ENCODE measurements at regions not wholly inside any gene's neighbourhood (a gene's known extent, or its start where the extent isn't known, plus 50 kb on each side); places are given as distances from the start of the nearest gene placed in this dataset.

DNA sequence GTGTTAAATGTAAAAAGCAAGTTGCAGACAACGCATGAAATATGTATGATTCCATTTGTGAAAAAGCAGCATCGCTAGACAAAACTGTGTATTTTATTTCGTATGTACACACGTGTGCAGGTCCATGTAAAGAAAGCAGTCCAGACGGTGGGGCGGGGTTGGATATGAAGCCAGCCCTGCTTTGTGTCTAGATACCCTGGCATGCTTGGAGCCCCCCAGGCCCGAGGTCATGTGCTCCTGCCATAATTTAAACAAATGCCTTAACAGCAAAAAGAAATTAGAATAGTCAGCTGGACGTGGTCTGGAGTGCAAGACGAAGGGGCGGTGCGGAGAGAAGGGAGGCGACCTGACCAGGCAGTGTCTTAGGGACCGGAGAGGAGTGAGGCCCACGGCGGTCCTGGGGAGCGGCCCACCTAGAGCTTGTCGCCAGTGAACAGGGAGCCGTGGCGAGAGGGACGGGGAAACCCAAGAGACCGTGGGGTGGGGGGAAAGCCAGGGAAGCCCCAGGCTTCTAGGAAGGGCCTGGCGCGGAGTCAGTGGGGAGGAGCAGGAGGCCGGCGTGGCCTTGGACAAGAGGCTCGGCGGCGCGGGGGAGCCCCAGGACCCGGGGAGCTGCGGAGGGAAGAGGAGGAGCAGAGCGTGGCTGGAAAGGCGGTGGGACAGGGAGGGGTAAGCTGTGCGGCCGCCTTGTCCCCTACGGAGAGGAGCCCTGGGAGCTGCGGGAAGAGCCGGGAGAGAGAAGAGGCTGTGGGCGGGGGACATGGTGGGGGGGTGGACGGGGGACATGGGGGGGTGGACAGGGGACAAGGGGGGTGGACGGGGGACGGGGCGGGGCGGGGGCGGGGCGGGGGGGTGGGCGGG, 118.5 kb upstream of the C14orf180 start:
- peaks cover 34% of the 10 kb centered on the region for H3K27me3 ChIP-seq
- DNase-seq, result no peak
- ATAC-seq, result peak; percentile 36
- H3K4me3 ChIP-seq, result no peak overlapping the region
- H3K4me1 ChIP-seq, result peaks cover 6% of the 10 kb centered on the region
- no peaks in the 10 kb centered on the region for H3K9me3 ChIP-seq
- intact Hi-C loops (cut with DNase I), result no loop called here
- no peak overlapping the region for H3K27ac ChIP-seq
- no peaks in the 10 kb centered on the region for H3K36me3 ChIP-seq
- TF ChIP-seq, protein P1, sequence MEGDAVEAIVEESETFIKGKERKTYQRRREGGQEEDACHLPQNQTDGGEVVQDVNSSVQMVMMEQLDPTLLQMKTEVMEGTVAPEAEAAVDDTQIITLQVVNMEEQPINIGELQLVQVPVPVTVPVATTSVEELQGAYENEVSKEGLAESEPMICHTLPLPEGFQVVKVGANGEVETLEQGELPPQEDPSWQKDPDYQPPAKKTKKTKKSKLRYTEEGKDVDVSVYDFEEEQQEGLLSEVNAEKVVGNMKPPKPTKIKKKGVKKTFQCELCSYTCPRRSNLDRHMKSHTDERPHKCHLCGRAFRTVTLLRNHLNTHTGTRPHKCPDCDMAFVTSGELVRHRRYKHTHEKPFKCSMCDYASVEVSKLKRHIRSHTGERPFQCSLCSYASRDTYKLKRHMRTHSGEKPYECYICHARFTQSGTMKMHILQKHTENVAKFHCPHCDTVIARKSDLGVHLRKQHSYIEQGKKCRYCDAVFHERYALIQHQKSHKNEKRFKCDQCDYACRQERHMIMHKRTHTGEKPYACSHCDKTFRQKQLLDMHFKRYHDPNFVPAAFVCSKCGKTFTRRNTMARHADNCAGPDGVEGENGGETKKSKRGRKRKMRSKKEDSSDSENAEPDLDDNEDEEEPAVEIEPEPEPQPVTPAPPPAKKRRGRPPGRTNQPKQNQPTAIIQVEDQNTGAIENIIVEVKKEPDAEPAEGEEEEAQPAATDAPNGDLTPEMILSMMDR (IDR thresholded peaks at IDR 0.05), result no peak

DNA sequence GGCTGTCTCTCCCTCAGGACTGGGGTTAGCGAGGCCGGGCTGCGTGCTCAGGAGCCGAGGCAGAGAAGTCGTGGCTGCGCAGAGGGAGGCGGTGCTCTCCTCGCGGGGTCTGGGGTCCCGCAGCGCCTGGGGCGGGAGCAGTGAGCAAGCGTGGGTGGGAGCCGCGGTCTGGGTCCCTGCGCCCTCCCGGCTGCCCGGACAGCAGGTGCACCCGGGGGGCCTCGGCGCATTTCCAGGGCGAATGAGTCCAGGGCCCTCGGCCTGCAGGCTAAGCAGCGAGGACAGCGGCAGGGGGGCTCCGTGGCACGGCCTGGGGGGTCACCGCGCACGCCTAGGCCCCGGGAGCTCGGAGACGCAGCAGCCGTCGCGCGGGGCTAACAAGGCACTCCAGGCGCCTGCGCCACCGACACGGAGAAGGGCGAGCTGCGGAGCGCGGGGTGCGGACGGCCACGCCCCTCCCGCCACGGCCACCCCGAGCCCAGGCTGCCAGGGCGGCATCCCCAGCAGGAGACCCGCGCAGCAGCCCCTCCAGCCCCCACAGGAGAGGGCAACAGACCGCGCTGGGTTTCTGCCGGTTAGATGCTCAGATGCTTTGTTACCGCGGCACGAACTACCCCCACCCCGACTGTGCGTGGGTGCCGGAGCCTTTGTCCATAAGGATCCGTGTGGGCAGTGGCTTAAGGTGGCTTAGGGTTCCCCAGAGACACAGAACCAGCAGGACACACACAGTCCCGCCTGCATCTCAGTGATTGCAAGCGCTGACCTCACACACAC, 117.7 kb upstream of the C14orf180 start:
- ATAC-seq (no peak), DNase-seq (no peak)
- Histone ChIP-seq H3K9me3 (no peaks in the 10 kb centered on the region), H3K27ac (no peak overlapping the region), H3K4me1 (peaks cover 6% of the 10 kb centered on the region), H3K36me3 (no peaks in the 10 kb centered on the region), H3K4me3 (peak overlapping the region; percentile 5), H3K27me3 (peaks cover 33% of the 10 kb centered on the region)
- TF ChIP-seq, protein P1 (IDR thresholded peaks at IDR 0.05), result no peak
- intact Hi-C loops (cut with DNase I), result no loop called here

DNA sequence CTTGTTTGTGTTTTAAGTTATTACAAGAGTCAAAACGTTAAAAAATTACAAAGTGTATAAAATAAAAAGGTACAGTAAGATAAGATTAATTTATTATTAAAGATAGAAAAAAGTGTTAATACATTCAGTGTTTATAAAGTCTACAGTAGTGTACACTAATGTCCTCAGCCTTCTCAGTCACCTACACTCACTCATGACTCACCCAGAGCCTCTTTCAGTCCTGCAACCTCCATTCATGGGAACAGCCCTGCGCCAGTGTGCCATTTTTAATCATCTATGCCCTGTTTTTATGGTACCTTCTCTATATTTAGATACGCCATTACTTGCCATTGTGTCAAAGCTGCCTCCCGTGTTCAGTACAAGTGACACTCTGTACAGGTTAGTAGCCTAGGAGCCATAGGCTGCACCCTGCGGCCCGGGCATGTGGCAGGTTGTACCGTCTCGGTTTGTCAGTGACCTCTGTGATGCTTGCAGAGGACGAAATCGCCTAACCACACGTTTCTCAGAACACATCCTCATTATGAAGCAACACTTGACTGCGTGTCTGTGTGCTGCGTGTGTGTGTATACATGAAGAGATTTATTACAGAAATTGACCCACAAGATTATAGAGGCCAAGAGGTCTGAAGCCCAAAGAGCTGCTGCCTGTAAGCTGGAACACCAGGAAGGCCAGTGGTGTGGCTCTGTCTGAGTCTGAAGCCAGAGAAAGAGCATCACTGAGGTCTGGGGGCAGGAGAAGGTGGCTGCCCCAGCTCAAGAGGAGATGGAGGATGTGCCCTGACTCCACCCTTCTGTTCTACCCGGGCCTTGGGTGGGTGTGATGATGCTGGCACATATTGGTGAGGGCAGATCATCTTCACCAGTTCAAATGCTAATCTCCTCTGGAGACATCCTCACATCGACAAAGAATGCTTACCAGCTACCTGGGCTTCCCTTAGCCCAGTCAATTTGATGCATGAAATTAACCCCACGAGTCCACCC, 116.6 kb upstream of the C14orf180 start:
- ATAC-seq (no peak), DNase-seq (no peak)
- no peaks in the 10 kb centered on the region for H3K36me3 ChIP-seq
- H3K27me3 ChIP-seq, result peaks cover 30% of the 10 kb centered on the region
- TF ChIP-seq, protein P1 (IDR thresholded peaks at IDR 0.05), result no peak
- no peaks in the 10 kb centered on the region for H3K9me3 ChIP-seq
- no peak overlapping the region for H3K27ac ChIP-seq
- intact Hi-C loops (cut with DNase I), result no loop called here
- H3K4me1 ChIP-seq, result peaks cover 6% of the 10 kb centered on the region
- H3K4me3 ChIP-seq, result no peak overlapping the region

- Histone ChIP-seq H3K4me1 (peaks cover 6% of the 10 kb centered on the region), H3K27me3 (peaks cover 30% of the 10 kb centered on the region), H3K27ac (no peak overlapping the region), H3K9me3 (no peaks in the 10 kb centered on the region), H3K4me3 (no peak overlapping the region), H3K36me3 (no peaks in the 10 kb centered on the region)
- ATAC-seq (no peak), DNase-seq (no peak)
- intact Hi-C loops (cut with DNase I), result no loop called here
- TF ChIP-seq, protein P1 (IDR thresholded peaks at IDR 0.05), result no peak
These were observed 114.7 kb upstream of the C14orf180 start for GRCh38 chr14:104464907-104465306.
